NCI-H187 (cell line): ENCODE measurements at regions not wholly inside any gene's neighbourhood (a gene's known extent, or its start where the extent isn't known, plus 50 kb on each side); places are given as distances from the start of the nearest gene placed in this dataset.
"Not testable (repeated sequence)": the region's sequence is repeated elsewhere in the genome, so short reads cannot be mapped to it uniquely, and the experiment has no call there.

Experiments
- DNase-seq, 2 experiments: peaks; one replicate each; lab custom pipeline; 2025; lab: John Stamatoyannopoulos, UW

GRCh38 chr5:124512952-124513632, 233.3 kb downstream of the ZNF608 start:
- DNase-seq: no peak

- no peak for DNase-seq
Measured at GRCh38 chr5:124512236-124512635, 234.2 kb downstream of the ZNF608 start.

GRCh38 chr5:124511791-124512190, 234.6 kb downstream of the ZNF608 start:
- DNase-seq: no peak

GRCh38 chr5:124507688-124508087, 238.8 kb downstream of the ZNF608 start:
- DNase-seq: no peak

- no peak for DNase-seq
Measured at GRCh38 chr5:124504081-124504916, 242.1 kb downstream of the ZNF608 start.

GRCh38 chr5:124502551-124502950, 243.9 kb downstream of the ZNF608 start:
- no peak for DNase-seq

DNA sequence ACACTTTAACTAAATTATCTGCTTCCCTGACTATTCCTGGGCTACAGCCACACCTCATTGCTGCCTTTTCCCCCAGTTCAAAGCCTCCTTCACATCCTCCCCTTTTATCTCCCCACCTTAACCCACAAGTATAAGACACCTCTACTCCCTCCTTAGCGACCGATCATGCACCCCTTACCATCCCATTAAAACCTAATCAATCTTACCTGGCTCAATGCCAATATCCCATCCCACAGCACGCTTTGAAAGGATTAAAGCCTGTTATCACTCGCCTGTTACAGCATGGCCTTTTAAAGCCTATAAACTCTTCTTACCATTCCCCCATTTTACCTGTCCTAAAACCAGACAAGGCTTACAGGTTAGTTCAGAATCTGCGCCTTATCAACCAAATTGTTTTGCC, 246.6 kb downstream of the ZNF608 start:
- not testable (repeated sequence) for DNase-seq

DNA sequence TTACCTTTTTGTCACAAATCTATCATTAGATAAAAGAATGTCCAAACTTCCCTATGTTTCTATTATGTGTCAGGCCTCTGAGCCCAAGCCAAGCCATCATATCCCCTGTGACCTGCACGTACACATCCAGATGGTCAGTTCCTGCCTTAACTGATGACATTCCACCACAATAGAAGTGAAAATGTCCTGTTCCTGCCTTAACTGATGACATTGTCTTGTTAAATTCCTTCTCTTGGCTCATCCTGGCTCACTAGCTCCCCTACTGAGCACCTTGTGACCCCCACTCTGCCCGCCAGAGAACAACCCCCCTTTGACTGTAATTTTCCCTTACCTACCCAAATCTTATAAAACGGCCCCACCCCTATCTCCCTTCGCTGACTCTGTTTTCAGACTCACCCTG, 249.5 kb downstream of the ZNF608 start:
- DNase-seq: not testable (repeated sequence)

GRCh38 chr5:124494540-124495116, 251.8 kb downstream of the ZNF608 start:
- no peak for DNase-seq

DNA sequence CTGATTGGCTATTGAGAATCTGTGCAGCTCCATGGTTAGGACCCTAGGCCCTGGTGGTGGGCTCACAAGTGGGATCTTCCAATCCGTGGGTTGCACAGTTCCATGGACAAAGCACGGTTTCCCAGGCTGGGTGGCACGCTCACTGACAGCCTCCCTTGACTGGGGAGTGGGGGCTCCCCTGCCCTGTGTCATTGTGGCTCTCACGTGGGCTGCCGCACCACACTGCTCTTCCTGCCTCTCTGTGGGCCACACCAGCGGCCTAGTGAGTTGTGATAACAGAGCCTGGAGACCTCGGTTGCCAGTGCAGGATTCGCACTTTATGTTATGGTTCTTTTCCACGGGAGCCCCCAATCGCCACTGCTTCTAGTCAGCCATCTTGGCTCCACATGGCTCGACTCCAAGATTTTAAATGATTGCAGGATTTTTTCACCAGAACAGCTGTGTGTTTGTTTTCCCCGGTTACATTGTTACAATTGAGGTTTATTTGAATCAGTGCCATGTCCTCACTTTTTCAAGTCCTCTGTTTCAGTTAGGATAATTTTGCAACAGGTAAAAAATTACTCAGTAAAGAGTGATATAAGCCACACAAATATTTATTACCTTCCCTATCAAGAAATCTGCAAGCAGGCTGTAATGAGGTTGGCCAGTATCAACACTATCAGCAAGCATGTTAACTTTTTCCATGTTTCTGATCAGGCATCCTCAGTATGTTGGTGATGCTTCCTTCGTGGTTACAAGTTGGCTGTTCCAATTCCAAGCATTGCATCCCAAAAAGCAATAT, 253.8 kb downstream of the ZNF608 start:
- no peak for DNase-seq

- DNase-seq: not testable (repeated sequence)
Measured at GRCh38 chr5:124490315-124490714, 256.1 kb downstream of the ZNF608 start.

DNA sequence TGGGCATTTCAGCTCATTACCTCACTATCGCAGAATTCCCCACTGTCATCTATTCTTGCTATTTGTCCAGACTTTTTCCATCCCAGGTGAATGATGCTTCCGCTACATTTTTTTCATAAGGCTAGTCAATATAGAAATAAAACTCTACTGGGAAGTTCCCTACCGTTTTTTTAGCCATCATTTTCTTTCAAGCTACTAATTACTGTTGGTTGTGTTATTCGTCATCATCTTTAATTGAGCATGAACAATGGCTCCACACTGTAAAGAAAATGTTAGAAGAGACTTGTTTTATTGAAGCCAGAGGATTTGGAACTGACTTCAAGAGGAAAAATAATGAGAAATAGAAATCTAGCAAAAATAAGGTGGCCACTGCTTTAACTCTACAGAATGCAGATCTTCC, 265.0 kb downstream of the ZNF608 start:
- no peak for DNase-seq

GRCh38 chr5:124480964-124481363, 265.5 kb downstream of the ZNF608 start:
- DNase-seq: no peak

GRCh38 chr5:124480022-124480421, 266.4 kb downstream of the ZNF608 start:
- DNase-seq: no peak

GRCh38 chr5:124478264-124478663, 268.2 kb downstream of the ZNF608 start:
- DNase-seq: no peak

DNA sequence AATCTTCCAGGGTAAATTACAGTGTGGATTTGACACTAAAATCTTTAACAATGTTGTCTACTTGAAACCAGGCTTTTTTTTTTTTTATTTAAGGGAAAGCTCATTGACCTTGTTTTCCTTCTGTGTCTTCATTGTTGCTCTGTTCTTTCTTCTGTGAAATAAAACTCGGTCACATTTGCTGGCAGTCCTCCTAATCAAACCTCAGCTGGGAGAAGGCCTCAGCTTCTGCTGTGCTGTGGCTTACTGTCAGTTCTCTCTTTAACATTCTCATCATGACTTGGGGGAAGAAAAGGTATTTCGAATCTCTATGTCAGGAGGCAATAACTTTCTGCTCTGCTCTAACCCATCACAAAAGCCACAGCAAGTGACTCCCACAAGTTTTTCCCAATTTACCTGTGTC, 268.9 kb downstream of the ZNF608 start:
- DNase-seq: no peak

GRCh38 chr5:124477062-124477461, 269.4 kb downstream of the ZNF608 start:
- DNase-seq: no peak

DNA sequence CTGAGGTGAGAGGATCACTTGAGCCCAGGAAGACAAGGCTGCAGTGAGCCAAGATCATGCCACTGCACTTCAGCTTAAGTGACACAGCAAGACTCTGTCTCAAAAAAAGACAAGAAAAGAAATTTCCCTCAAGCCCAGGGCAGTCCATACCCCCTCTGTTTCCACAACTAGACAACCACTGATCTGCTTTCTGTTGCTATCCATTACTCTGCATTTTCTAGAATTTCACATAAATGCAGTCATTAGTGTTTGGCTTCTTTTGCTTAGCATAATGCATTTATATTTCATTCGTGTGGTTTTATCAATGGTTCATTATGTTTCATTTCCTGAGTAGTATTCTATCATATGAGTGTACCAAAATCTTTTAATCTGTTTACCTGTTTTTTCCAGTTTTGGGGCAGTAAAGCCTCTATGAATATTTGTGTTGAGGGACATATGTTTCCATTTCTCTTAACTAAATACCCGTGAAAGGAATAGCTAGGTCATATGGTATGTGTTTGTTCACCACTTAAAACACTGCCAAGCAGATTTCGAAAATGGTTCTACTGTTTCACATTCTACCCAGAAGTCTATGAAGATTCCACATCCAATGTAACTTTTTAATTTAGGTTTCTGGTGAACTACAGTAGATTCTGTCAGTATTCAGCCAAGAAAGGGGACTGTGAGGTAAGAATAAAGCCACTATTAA, 271.8 kb downstream of the ZNF608 start:
- no peak for DNase-seq

DNA sequence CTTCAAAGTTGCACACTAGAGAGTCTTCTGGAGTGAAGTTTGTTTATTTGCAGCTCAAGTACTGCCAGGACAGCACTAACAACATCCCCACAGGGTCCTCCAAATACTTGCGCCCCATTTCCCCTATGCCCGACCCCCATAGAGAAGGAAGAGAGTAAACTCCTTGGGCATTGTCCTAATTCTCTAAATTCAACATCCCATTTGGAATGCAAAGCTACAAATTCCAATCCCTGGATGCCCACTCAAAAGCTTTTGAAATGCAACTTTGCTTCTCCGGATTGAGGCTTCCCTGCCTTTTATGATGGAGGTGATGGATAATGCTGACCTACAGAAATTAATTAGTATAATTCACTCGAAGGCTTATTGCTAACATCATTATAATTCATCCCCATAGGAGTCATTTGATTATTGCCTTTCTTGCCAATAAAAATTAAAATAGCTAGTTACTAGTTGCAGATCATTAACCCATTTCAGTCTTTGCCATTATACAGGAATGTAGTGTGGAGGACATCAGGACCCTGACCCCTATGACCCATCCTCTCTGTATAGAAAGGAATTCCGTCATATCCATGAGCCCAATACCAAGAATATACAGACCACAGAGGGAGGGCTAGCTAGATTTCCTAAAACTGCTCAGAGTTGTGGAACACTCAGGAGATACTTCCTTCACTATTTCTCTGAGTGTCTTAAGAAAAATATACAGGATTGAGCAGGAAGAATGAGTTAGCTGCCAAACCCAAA, 277.6 kb downstream of the ZNF608 start:
- DNase-seq: no peak

DNA sequence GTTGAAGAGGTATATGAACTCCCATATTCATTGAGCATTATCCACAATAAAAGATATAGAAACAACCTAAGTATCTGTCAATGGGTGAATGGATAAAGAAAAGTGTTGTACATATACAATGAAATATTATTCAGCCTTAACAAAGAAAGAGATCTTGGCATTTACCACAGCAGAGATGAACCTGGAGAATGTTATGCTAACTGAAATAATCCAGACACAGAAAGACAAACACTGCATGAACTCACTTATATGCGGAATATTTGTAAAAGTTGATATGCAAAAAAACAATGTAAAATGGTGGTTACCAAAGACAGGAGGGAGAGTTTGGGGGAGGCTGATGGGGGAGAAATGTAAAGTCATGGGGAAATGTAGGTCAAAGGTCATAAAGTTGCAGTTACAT, 278.7 kb downstream of the ZNF608 start:
- no peak for DNase-seq

DNA sequence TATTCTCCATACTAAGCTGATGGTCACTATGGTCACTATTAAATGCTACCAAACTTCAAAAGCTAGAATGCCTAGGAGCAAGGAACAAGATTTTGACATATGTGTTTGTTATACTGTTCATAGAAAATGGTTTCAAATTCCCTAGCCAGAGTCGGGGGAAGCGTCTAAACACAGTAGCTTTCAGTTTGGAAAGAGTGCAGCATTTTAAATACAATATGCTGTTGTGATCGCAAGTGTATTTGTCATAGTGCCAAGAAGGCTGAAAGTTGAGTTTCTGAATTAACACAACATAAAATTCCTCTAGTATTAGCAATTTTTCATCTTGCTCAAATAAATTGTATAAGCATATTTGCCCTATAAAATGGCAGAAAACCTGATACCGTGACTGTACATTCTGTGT, 280.4 kb downstream of the ZNF608 start:
- DNase-seq: no peak
